Tibial nerve (tissue), 4 donors: ENCODE measurements at regions not wholly inside any gene's neighbourhood (a gene's known extent, or its start where the extent isn't known, plus 50 kb on each side); places are given as distances from the start of the nearest gene placed in this dataset.

Experiments used
- DNase-seq, 2 donors: peaks; one replicate each; pipeline ENCODE4 v3.0.0-alpha.2; 2019; ENCODE audit warnings: low spot score in 2 of 2
- H3K27ac ChIP-seq, 4 donors: fragments of 200-600 bp; sonication (generic) in 3 of 4; one replicate each; pipeline ENCODE4 v1.5.1; 2017 to 2019; ENCODE audit warnings: mild to moderate bottlenecking in 1 of 4
- H3K27me3 ChIP-seq, 2 donors: fragments of 200-600 bp; sonication (generic) in 1 of 2; one replicate each; pipeline versions ENCODE4 v1.5.1 to v1.6.0; 2017 to 2019
- H3K36me3 ChIP-seq, 3 donors: fragments of 200-600 bp; sonication (generic); one replicate each; pipeline ENCODE4 v1.5.1; 2018 to 2019
- H3K4me1 ChIP-seq, 4 donors: fragments of 200-600 bp; sonication (generic) in 3 of 4; one replicate each; pipeline ENCODE4 v1.5.1; 2017 to 2019
- H3K4me3 ChIP-seq, 4 donors: fragments of 200-600 bp; sonication (generic) in 3 of 4; one replicate each; pipeline ENCODE4 v1.5.1; 2017 to 2019; ENCODE audit warnings: mild to moderate bottlenecking in 1 of 4, moderate library complexity in 1 of 4
- H3K9me3 ChIP-seq, 4 donors: fragments of 200-600 bp; sonication (generic) in 3 of 4; one replicate each; pipeline ENCODE4 v1.5.1; 2017 to 2019
- EP300 ChIP-seq, 2 donors: sonication (generic); formaldehyde crosslinking; IDR thresholded peaks; one replicate each; pipeline ENCODE4 v1.6.1; 2017; ENCODE audit warnings: antibody characterized with exemption in 2 of 2, mild to moderate bottlenecking in 1 of 2
- POLR2A ChIP-seq, 2 donors: fragments of 450-650 bp; IDR thresholded peaks; one replicate each; pipeline ENCODE4 v1.6.1; 2017; ENCODE audit warnings: antibody characterized with exemption in 2 of 2, mild to moderate bottlenecking in 2 of 2, moderate library complexity in 2 of 2
- WGBS, 2 donors: methylation state at CpG; one replicate each; pipeline ENCODE4 v1.1.5; 2018; 5-methylcytosine and 5-hydroxymethylcytosine counted together
- TF ChIP-seq, protein P1 (sequence below), 5 experiments: fragments of 200-600 bp in 3 of 5; fragments of 450-650 bp in 2 of 5; sonication (generic) in 3 of 5; IDR thresholded peaks; one replicate each; pipeline ENCODE4 v1.5.1; 2016 to 2019; ENCODE audit warnings: antibody characterized with exemption in 5 of 5, mild to moderate bottlenecking in 3 of 5, moderate library complexity in 2 of 5

GRCh38 chr22:23518376-23519187, 61.5 kb downstream of the IGLL1 start:
- Histone ChIP-seq H3K27ac (no peak overlapping the region), H3K9me3 (no peaks in the 10 kb centered on the region), H3K4me3 (no peak overlapping the region), H3K4me1 (peaks cover 0 to 38% (median 24%) of the 10 kb centered on the region in 4 donors), H3K36me3 (no peaks in the 10 kb centered on the region), H3K27me3 (no peaks in the 10 kb centered on the region)
- DNase-seq, result no peak
- 83 to 86% methylated on average over 23 to 24 of the region's 24 CpGs for WGBS, 2 donors
- TF ChIP-seq POLR2A (IDR thresholded peaks at IDR 0.05), result no peak
- TF ChIP-seq, protein P1, sequence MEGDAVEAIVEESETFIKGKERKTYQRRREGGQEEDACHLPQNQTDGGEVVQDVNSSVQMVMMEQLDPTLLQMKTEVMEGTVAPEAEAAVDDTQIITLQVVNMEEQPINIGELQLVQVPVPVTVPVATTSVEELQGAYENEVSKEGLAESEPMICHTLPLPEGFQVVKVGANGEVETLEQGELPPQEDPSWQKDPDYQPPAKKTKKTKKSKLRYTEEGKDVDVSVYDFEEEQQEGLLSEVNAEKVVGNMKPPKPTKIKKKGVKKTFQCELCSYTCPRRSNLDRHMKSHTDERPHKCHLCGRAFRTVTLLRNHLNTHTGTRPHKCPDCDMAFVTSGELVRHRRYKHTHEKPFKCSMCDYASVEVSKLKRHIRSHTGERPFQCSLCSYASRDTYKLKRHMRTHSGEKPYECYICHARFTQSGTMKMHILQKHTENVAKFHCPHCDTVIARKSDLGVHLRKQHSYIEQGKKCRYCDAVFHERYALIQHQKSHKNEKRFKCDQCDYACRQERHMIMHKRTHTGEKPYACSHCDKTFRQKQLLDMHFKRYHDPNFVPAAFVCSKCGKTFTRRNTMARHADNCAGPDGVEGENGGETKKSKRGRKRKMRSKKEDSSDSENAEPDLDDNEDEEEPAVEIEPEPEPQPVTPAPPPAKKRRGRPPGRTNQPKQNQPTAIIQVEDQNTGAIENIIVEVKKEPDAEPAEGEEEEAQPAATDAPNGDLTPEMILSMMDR (IDR thresholded peaks at IDR 0.05), result no peak
- no peak for TF ChIP-seq EP300 (IDR thresholded peaks at IDR 0.05)

GRCh38 chr22:23517804-23518375, 62.2 kb downstream of the IGLL1 start:
- no peak for DNase-seq
- TF ChIP-seq POLR2A (IDR thresholded peaks at IDR 0.05), result no peak
- TF ChIP-seq, protein P1 (IDR thresholded peaks at IDR 0.05), result no peak
- TF ChIP-seq EP300 (IDR thresholded peaks at IDR 0.05), result no peak
- H3K27ac ChIP-seq, result no peak overlapping the region
- H3K27me3 ChIP-seq, result no peaks in the 10 kb centered on the region
- H3K36me3 ChIP-seq, result no peaks in the 10 kb centered on the region
- H3K9me3 ChIP-seq, result no peaks in the 10 kb centered on the region
- no peak overlapping the region for H3K4me3 ChIP-seq
- WGBS, 2 donors, result 92 to 93% methylated on average over 4 of the region's 4 CpGs
- peaks cover 0 to 31% (median 20%) of the 10 kb centered on the region in 4 donors for H3K4me1 ChIP-seq

DNA sequence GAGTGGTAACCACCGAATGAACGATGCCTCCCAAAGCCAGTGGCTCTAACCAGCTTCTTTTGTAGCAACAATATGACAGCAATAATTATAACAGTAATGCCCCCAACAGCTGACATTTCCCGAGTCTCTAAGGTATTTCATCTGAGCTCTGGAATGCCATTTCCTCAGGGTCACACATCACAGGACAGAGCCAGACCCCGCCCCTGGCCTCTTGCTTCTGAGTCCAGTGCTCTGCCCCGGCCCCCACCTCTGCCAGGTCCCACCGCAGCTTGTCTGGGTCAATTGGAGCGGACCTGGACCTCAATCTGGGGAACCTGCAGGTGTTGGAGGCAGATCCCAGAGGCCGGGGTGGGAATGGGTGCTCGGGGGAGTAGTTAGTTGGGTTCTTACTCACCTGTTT, 63.8 kb downstream of the IGLL1 start:
- no peak for DNase-seq

DNA sequence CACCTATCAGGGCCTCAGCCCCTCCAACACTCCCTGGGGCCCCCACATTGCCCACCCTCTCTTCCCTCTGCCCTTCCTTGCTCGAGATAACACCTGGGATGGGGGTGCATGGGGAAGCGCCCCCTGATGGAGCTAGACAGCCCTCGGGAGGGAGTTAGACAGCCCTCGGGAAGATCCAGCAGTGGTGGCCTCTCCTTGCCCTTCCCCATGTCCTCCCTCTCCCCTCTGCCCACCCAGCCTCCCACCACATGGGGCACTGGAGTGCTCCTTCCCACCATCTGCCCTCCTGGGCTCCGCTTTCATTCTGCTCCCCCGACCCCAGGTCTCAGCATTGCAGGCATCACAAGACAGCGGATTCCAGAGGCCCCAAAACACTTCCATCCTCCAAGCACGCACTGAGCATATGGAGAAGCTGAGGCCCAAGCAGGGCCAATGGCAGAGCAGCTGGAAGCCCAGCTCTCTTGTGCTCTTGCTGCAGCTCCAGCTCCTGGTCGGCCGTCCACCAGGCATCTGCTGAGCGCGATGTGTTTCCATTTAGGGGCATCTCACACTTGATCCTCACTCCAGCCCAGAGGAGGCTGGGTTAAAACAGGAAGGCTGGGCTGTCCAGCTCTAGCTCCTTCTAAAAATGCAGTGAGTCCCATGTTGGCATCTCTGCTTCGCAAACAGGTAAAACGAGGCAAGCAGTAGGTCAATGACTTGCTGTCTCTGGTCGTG, 65.6 kb downstream of the IGLL1 start:
- H3K27me3 ChIP-seq, result no peaks in the 10 kb centered on the region
- H3K4me1 ChIP-seq, result peaks cover 0 to under 1% (median 0%) of the 10 kb centered on the region in 4 donors
- TF ChIP-seq, protein P1 (IDR thresholded peaks at IDR 0.05), result no peak
- TF ChIP-seq EP300 (IDR thresholded peaks at IDR 0.05) (no peak), POLR2A (IDR thresholded peaks at IDR 0.05) (no peak)
- no peak overlapping the region for H3K4me3 ChIP-seq
- H3K9me3 ChIP-seq, result no peaks in the 10 kb centered on the region
- H3K27ac ChIP-seq, result no peak overlapping the region
- 85 to 94% methylated on average over 11 to 14 of the region's 15 CpGs for WGBS, 2 donors
- no peak for DNase-seq
- H3K36me3 ChIP-seq, result no peaks in the 10 kb centered on the region

More for the DNA sequence above, 63.8 kb downstream of the IGLL1 start:
- TF ChIP-seq POLR2A (IDR thresholded peaks at IDR 0.05), result no peak
- TF ChIP-seq, protein P1 (IDR thresholded peaks at IDR 0.05), result no peak
- no peak for TF ChIP-seq EP300 (IDR thresholded peaks at IDR 0.05)
- 83 to 85% methylated on average over 9 of the region's 9 CpGs for WGBS, 2 donors
- Histone ChIP-seq H3K4me3 (no peak overlapping the region), H3K27ac (no peak overlapping the region), H3K9me3 (no peaks in the 10 kb centered on the region), H3K4me1 (peaks cover 0 to 19% (median 14%) of the 10 kb centered on the region in 4 donors), H3K36me3 (no peaks in the 10 kb centered on the region), H3K27me3 (no peaks in the 10 kb centered on the region)

DNA sequence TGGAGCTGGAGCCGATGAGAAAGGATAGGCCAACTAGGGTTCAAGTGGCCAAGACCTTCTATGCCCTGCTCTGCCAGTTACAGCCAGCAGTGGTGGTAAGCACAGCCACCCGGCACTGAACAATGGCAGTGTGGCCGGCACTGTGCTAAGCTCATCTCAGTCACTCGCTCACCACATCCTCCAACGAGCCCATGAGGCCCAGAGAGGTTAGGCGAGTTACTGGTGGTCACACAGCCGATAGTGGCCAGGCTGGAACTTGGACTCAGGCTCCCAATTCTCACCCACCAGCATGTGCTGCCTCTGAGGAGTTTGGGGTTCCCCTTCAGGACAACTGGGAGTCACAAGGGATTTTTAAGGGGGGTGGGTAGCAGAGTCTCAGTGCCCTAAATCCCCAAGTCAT, 66.4 kb downstream of the IGLL1 start:
- Histone ChIP-seq H3K4me1 (no peaks in the 10 kb centered on the region), H3K9me3 (no peaks in the 10 kb centered on the region)
- TF ChIP-seq, protein P1 (IDR thresholded peaks at IDR 0.05), result no peak
- no peak for TF ChIP-seq EP300 (IDR thresholded peaks at IDR 0.05)
- TF ChIP-seq POLR2A (IDR thresholded peaks at IDR 0.05), result no peak

More for the DNA sequence above, 66.4 kb downstream of the IGLL1 start:
- 79 to 91% methylated on average over 5 to 7 of the region's 7 CpGs for WGBS, 2 donors
- Histone ChIP-seq H3K27me3 (no peaks in the 10 kb centered on the region), H3K27ac (no peak overlapping the region), H3K4me3 (no peak overlapping the region), H3K36me3 (no peaks in the 10 kb centered on the region)
- no peak for DNase-seq
